GM18498 (cell line): ENCODE measurements at regions not wholly inside any gene's neighbourhood (a gene's known extent, or its start where the extent isn't known, plus 50 kb on each side); places are given as distances from the start of the nearest gene placed in this dataset.

Experiments used
- ATAC-seq: cut with Tn5 transposase; IDR thresholded peaks from one replicate; pipeline ENCODE4 v1.9.1; 2021; ENCODE audit warnings: mild to moderate bottlenecking, moderate library complexity; ENCODE audit not compliant: unreplicated experiment

DNA sequence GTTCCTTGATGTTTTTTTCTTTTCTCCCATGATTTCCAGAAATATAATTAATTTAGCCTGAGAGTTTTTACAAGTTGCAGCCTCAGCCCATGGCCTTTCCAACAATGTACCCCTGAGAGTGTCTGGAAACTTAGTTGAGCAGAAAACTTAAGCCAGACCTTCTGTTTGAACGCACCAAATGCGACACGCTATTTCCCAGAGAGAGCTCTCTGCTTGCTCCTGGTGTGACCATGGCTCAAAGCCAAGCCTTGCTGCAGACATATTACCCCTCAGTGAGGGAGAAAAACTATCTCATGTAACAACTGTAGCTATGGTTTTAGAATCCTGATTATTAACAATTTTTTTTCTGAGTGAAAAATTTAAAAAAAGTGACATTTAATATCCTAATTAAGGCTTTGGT, 1204.5 kb upstream of the SLC10A2 start:
- no peak for ATAC-seq

DNA sequence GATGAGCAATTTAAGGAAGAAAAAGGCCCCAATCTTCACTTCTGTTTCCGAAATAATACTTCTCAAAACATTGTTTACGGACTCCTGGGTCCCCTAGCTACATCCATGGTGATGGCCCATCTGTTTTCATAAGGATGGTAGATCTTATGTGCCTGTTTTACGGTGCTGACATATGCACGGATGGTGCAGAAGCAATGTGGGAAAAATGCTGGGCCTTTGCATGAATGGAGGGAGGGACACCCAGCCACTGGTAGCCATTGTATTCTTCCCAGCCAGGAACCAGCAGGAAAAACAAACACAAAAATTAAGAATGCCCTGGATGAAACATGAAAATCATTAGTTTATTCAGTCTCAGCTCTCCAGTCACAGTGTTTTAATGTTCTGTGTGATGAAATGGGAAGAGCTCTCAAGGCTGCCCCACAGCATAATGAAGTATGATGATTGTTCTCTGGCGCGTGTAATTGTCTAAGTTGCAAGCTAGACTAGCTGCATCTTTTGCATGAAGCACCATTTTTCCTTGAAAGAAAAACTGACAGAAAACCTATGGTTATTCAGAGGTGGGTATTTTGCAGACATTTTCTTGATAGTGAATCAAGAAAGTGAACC, 1201.1 kb upstream of the SLC10A2 start:
- ATAC-seq, result no peak

DNA sequence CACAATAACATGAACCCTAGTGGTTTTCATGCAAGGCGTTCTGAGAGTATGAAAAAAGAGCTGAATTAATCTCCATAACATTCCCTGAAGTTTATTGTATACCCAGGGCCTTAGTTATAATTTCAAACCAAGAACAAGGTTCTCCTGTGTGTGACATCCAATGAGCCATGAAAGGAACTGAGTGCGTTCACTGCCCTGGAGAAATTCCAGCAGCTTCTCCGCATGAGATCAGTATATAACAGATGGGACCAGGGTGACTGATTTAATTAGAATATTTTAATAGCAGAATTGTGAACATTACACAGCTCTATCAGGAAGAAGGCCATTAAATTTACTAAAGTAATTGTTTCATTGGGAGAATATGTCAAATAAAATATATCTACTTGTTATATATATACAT, 1190.5 kb upstream of the SLC10A2 start:
- ATAC-seq, result no peak

DNA sequence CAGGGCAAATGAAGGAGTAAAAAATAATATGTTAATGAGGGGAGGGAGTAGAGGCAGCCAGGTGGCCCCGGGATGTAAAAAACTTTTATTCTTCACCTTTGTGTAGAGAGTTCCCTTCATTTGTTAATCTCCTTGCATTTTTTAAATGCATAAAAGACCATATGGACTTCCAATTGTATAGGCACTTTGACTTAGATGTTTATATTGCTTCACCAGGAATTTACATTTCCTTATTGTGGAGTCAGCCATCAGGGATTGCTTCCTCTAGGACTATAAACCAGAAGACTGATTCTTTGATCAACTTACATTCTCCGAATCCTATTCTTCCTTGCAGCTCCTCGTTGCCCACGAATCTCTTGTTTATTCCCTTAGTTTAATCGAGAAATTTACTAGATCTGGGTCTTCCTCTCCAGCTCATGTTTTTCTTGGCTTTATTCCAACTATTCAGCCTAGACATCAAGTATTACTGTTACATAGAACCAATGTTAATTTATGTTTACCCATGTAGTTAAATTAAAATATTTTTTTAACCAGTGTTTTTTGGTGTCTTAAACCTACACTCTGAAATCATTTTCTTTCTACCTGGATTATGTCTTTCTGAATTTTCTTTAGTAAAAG, 1187.0 kb upstream of the SLC10A2 start:
- no peak for ATAC-seq

DNA sequence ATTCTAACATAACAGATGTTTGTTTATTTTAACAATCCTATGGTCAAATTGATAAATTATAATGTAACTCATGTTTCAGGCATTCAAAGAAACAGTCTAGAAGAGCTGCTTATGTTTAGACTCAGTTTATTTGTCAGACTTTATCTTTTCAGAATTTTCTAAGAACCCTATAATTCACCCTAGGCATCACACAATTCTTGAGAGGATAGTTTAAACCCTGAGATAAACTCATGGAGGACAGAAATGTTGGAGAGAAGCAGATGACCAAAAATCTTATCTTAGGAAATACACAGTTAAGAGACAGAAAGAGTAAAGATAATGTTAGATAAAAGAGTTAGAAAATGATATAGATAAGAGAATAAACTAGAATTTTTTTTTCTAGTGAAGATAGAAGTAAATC, 1185.7 kb upstream of the SLC10A2 start:
- ATAC-seq, result no peak

DNA sequence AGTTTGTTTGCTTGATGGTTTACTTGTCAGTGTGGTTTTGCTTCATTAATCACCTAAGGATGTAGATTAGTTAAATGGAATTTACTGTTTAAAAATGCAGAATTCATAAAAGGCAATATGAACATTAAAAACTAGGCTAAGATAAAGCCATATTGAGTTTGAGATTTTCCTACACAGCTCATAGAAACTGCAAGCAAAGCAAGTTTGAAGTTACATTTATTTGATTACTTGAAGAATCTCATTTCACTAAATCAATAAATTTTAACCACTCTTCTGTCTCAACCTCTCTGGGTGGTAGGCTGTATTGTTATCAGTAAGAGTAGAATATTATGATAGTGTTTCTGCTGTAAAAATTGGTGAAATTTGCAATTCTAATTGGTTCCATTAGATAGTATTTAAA, 1180.7 kb upstream of the SLC10A2 start:
- no peak for ATAC-seq

DNA sequence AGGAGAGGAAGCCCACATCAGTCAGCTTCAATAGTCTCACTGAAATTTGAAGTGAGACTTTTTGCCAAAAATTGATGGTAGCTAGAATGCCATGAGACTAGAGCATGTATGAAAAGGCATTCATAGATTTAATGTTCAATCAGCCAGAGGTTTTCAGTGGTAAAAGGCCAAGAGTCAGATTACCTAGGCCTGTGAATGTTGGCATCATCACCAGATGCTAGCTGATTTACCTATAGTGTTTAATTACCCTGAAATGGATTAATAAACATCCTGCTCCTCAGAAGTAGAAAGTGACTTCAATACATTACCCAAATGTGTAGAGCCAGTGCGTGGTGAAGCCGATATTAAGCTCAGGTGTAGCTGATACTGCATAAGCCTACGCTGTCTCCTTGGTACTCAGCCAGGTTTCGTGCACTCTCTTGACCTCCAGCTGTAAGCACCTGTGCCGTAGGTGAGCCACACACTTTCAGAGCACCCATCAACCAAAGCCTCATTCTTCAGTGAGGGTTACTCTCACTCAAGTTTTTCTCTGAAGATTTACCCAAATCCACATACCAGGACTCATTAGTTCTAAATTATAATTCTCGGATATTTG, 1140.3 kb upstream of the SLC10A2 start:
- ATAC-seq, result no peak

DNA sequence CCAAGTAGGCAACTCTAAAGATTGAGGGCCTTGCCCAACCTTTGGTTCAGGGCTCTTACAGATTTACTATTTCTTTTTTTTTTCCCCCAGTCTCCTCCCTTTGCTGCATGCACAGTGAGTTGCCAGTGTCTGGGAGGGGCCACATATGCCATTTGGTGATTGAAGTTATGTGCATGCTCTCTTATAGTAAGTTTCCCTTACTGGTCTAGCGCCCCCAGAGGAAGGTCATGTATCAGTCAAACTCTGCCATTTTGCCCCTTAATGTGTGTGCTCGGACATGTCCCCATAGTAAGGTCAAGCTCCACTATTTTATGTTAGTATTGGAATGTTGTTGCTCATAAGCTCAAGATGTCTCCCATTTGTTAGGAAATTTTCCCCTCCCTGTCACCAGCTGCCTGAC, 1138.0 kb upstream of the SLC10A2 start:
- no peak for ATAC-seq

DNA sequence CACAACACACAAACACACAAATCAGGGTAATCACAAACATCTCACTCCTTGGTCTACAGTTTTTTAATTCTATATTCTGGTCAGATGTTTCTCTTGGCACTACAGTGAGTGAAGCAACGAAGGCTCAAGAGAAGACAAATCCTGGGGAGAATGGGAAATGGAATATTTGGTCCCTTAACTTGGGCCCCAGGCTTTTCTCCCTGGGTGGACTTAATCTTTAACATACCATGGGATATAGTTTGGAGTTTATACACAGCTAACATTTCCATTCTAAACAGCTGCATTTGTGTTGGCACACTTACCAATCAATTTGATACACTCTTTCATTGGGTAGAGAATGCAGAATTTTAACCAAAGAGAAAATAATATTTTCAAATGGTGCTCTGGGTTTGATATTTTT, 1132.6 kb upstream of the SLC10A2 start:
- ATAC-seq, result no peak

DNA sequence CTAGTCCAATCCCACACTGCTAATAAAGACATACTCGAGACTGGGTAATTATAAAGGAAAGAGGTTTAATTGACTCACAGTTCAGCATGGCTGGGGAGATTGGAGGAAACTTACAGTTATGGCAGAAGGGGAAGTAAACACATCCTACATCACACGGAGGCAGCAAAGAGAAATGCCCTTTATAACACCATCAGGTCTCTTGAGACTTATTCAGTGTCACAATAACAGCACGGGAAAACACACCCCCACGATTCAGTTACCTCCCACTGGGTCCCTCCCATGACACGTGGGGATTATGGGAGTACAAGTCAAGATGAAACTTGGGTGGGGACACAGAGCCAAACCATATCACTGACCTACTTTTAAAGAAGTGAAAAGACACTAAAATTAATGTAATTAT, 1130.4 kb upstream of the SLC10A2 start:
- ATAC-seq, result no peak

DNA sequence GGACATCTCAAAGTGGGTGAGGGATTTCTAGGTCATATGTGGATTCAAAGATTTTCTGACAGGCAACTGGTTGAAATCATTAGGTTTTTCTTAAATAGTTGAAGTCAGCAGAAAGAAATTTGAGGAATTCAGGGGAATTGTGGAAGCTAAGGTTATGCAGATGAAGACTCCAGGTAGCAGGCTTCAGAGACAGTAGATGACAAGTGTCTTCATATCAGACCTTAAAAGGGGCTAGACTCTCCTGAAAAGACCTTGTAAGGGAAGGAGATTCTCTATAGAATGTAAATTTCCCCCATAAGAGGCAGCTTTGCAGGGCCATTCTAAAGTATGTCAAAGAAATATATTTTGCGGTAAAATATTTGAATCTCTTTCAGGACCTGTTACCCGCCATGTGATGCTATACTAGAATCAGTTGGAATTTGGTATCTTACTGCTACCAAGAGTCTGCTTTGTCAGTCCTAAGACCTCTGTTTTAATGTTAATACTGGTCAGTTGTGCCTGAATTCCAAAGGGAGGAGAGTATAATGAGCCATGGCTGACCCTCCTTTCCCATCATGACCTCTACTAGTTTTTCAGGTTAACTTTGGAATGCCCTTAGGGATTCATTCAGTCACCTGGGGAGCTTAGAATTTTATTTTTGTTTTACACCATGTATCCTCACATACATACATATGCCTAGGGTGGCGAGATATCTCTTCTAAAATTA, 1115.5 kb upstream of the SLC10A2 start:
- no peak for ATAC-seq

DNA sequence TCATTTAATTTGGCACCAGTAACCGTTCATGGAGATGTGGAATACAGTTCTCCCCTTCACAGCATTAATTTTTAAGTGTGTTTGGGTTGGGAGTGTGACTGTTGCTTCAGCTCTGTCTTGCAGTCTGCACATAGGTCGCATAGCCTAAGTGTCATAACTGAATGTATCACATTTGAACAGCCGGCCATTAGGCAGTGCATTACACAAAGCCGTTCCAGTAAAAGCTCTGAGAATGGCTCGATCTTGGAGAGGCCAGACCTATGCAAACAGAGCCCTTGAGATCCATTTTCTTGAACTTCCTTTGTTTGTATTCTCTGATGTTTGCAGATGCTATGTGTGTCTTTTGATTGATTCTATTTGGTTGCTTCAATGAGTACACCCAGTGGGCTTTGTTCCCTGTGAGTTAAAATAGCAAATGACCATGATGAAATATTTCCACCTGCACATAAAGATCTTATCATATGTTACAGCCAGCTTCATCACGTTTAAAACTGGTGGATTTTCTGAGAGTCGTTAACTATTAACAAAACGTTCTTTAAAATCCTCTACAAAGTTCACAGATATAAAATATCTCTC, 1104.9 kb upstream of the SLC10A2 start:
- ATAC-seq, result no peak

DNA sequence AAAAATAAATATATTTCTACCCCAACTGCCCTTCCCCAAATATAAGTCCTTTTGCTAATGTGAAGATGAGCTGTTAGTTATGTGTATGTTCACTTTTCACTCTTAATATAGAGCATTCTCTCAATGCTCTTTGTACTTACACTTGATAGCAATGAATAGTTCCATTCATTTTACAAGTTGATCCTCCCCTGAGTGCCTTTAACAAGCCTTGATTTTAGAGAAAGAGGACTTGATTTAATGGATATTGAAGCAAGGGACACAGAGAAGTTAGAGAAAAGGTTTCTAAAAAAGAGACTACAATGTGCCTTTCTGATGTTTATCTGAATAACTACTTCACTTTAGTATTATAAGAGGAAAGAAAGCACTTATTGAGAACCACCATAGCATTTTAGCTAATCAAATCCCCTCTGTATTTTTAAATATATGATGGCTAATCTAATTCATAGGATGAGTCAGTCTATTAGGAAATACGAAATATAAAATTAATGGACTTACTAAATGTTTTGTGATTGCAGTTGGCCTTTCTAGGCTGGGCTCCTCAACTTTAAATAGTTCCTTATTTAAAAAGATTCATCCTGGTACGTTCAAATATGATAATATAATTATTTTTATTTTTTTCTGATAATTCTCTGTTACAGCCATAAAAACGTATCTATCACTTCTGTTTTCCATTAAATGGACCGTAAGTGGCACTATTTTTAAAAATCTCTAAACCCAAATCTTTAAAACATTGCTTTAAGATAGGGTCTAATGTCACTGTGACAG, 1097.8 kb upstream of the SLC10A2 start:
- ATAC-seq, result no peak

DNA sequence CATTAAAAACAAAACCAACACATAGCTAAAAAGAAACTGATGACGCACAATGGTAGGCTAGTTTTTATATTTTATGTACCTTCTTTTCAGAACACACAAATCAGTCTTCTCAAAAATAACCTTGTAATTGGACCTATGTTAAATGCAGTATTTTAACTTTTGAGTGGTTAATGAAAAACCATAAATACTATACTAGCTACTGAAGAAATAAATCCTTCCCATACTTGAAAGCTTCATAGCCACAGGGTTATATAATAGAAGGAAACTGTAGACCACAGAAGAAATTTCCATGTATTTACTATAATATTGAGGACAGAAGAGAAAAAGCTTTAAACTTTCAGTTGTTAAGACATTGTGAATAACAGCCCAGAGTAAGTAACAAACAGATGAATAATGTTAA, 1094.3 kb upstream of the SLC10A2 start:
- ATAC-seq, result no peak

DNA sequence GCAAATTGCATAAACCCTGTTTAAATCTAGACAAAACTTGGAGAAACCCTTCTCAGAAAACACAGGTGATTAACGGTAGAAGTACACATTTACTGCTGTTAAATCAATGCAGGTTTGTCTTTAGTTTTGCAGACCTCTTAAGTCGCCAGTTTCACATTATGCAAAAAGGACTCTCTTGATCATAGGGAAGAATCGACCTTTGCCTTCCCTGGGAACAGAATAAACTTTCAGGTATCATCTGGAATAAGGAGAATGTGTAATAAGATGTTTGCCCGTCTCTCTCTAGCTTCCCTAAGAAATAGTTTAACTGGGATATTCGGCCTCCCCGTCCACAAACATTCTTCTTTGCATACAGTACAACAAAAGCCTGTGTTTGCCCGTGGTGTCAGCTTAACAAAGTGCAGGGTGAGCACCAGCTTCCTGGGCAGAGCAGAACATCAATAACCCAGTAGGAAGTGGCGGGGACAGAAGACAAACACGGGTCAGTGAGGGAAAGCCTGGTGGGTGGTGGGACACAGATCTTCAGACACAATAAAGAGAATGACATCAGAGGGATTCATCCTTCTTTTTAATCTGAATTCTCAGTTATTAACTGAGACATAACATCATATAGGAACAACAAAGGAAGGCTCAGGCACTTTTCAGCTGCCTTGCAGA, 1077.7 kb upstream of the SLC10A2 start:
- ATAC-seq, result no peak

DNA sequence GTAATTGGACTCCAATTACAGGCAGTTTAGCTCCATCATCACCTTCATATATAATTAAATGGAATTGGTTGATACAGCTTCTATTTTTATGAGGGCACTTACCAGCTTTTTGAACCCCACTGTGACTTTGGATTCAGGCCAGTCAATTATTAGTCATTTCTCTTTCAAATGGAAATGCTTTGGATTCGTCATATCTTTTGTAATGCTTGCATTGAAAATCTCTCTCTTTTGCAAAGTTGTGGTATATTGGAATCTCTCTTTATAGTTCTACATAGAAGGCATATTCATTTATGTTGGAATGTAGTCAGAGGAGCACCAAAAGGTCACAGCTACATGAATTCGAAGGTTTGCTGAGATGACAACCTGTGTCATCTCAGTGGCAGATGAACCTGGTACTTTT, 1074.3 kb upstream of the SLC10A2 start:
- no peak for ATAC-seq

DNA sequence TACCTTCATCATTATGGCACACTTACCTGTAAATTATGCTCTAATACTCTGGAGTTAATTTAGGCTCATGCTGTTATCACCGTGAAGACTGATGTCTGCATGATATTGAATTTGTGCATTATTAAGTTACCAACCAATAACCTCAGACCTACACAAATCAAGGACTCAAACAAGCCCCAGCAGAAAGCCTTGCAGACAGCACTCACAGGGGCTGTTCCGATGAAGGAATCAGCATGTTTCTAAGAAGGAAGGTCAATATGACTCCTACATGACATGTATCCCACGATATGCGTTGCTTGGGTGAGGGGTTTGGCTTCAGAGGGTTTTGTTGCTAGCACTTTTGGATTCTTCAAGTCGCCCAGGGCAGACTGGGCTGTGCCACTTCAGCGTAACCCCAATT, 1071.2 kb upstream of the SLC10A2 start:
- ATAC-seq, result no peak

DNA sequence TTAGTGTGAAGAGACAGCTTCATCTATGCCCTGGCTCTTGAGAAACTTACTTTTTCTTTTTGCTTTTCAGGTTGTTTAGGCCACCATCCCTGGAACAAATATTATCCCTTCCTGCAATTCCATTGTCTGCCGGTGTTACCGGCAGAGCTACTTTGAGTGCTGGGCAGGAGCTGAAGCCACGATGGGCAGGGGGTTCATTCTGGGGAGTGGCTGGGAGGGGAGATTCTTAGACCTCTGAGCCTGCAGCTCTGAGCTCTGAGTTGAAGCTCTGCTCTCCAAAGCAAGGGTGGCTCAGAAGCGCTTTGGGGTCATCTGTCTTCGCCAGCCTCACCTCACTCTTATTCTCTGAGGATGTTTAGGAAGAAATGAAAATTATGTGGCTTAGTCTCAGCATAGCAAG, 1066.6 kb upstream of the SLC10A2 start:
- ATAC-seq, result no peak

DNA sequence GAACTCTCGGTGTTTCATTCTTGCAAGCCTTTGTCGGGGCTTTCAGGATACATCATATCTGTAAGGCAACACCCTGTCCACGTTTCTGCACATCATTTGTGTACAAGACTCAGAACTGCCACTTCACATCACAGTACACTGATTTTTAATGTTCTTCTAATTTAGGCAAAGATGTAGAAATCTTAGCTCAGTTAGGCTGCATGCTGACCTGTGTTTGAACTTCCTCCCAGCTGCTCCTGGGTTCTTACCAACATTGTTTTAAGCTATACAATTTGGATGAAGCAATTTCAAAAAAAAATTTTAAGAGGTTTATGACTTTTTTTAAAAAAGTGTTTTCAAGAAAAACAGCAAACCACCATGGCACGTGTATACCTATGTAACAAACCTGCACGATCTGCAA, 1047.9 kb upstream of the SLC10A2 start:
- no peak for ATAC-seq

DNA sequence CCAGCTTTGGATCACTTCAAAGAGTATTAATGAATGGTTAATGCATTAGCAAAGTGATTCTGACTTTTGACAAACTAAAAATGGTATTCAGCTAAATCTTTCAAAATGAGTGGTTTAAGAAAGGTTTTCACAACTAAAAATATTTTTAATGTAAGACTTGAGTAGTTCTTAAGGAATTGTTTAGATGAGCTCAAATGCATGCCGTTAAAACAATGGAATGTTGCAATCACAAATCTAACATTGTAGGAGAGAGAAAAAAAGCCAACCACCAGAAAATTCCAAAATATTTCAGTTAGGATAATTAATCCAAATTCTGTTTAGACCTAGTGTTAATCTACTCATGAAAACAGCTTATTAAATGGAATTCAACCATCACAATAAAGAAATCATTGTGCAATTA, 1044.8 kb upstream of the SLC10A2 start:
- no peak for ATAC-seq
